ENCODE measurements at regions not wholly inside any gene's neighbourhood (a gene's known extent, or its start where the extent isn't known, plus 50 kb on each side); places are given as distances from the start of the nearest gene placed in this dataset.
"Not testable (repeated sequence)": the region's sequence is repeated elsewhere in the genome, so short reads cannot be mapped to it uniquely, and the experiment has no call there.

DNA sequence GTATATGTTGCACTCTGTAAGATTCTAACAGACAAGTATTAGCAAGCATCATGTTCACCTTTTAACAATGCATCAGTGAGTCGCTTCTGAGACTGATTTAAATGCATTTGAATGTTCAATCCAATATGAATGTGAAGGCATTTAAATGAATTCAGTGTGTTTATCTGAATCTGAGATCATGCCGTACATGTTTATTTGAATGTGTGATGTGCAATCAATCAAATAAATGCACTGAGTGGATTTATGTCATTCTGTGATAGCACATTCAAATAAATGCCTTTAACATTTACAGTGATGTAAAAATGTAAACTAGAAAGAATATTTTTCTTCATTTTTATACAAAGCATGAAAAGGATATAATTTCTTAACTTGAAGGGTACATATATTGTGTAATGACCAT is 1063.5 kb upstream of the NUDT12 start:
- FAIRE-seq, result no peak

- FAIRE-seq, result no peak
These were observed 1049.4 kb upstream of the NUDT12 start for GRCh38 chr5:104612005-104612404.

- FAIRE-seq, result no peak
These were observed 1048.7 kb upstream of the NUDT12 start for GRCh38 chr5:104611135-104611767.

DNA sequence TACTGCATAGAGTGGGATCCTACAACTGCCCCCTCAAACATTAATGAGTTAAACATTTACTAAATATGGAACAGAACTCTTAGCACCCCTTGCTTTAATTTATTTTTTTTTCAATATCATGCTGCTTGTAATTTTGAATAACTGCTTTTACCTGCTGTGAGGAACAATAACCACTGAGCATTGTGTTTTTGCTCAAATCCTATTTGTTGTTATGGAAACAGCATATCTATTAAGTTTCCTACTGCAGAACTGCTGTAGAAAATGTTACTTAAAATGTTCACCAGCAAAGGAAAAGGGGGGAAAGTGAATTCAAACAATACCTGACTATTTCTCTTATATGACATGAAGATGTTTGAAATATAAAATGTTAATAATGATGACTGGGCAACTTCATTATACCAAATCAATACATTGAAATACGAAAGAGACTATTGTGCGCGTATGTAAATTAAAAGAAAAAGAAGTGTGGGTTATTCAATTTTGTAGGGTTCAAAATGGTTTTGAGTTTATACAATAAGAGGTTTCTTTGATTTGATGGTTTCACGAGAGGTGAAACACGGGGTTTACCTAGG is 1043.8 kb upstream of the NUDT12 start:
- FAIRE-seq, result no peak

- FAIRE-seq, result no peak
These were observed 1037.1 kb upstream of the NUDT12 start for GRCh38 chr5:104599726-104600125.

DNA sequence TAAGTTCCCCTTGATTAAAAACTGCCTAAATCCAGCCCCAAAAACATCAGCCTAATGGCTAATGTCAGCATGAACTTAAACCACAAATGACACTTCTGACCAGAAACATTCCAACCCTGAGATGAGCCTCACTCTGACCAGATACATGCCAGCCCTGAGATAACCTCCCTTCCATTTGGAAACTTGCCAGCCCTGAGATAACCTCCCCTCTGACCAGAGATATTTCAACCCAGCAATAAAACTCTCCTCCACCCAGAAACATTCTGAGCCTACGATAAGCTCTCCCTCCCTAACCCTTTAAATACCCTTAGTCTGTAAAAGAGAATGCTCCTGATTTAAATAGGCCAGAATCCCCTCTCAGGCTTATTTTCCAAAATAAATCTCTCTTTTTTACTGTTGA is 1035.7 kb upstream of the NUDT12 start:
- FAIRE-seq, result no peak

DNA sequence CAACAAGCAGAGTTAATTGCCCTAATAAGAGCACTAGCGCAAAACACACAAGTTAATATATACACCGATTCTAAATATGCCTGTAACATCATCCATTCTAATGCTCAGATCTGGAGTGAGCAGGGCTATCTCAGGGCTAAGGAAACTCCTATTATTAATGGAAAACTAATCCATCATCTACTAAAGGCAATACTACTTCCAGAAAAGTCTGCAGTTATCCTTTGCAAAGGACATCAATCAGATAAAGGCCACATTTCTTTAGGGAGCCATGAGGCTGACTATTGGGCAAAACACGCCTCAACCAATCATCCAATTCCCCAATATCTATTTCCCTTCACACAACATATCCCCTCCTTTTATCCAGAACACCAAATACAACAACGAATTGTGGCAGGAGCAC is 1032.3 kb upstream of the NUDT12 start:
- FAIRE-seq, result no peak

GRCh38 chr5:104576677-104577076 is 1014.1 kb upstream of the NUDT12 start:
- no peak for FAIRE-seq

DNA sequence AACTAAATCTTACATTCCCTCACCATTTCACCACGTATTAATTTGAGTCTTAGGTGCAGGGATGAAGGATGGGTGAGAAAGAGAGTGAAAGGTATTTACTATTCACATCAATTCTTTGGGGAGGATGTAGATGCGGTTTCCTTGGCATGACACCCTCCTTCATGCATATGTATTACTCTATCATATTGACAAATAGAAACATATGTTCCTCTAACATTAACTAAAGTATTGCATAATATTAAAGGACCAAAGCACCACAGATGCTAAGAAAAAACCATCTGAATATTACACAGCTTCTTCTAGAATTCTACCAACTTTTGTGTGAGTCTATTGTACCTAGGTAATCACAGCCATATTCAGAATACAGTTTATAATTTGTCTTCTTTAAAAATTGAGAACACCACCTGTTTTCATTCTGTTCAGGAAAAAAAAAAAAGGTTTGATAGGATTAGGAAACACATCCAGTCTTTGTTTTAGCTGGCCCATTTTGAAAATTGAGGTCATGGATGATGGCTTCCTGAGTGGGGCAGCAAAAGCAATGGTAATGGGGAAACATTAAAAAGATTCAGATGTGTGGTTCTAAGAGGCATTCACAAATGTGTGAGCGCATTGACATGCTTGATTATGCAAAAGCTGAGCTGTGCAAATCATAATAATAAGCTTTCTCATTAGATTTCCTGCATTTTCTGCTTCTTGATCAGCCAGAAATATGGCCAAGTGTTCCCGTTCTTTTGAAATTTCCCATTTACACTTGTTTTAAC is 1011.5 kb upstream of the NUDT12 start:
- FAIRE-seq, result no peak

DNA sequence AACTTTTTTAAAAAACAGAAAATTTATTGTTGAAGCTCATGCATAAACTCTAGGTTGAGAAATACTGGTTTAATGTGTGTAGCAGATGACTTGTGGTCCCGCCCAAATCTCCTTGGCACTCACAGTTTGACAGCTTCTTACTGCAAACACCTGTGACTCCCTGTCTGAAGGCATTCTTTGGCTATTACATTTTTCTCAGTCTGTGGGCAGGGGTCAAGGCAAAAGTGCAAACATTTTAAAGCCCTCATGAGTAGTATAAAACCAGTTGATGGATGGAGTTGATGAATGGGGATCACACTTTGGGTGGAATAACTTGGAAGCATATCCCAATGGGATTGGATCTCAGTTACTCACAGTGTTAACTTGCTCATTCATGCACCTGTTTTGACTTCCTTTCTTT is 1007.0 kb upstream of the NUDT12 start:
- no peak for FAIRE-seq

DNA sequence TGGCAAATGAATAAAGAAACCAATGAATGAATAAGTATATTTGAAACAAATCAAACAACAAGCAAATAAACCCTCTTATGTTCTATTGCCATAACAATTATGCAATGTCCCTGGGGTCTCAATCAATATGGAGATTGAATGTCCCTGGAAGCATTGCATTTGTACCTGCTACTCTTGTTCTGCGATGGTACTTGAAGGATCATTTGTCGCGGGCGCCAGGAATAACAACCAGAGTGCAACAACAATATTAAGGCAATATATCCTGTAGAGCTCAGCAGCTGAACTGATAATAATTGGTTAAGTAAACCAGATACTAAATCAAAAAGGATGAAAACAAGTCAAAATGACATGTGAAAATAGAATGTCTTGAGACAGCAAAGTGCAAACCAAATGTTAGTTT is 1001.9 kb upstream of the NUDT12 start:
- no peak for FAIRE-seq

DNA sequence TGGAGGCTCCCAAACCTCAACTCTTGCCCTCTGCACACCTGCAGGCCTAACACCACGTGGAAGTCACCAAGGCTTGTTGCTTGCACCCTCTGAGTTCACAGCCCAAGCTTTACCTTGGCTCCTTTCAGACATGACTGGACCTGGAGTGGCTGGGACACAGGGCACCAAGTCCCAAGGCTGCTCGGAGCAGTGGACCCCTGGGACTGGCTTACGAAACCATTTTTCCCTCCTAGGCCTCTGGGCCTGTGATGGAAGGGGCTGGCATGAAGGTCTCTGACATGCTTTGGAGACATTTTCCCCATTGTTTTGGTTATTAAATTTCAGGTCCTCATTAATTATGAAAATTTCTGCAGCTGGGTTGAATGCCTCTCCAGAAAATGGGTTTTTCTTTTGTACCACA is 994.4 kb upstream of the NUDT12 start:
- no peak for FAIRE-seq

GRCh38 chr5:104551628-104552027 is 989.0 kb upstream of the NUDT12 start:
- no peak for FAIRE-seq

DNA sequence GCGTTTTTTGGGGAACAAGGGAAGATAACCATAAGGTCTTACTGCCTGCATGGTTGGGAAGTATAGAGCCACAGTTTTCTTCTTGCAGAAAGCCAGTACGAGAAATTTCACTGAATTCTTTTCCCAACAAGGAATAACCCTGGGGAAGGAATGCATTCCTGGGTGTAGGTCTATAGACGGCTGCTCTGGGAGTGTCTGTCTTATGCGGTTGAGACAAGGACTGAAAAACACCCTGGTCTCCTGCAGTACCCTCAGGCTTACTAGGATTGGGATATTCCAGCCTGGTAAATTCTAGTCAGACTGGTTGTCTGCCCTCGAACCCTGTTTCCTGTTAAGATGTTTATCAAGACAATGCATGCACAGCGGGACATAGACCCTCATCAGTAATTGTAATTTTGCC is 984.3 kb upstream of the NUDT12 start:
- FAIRE-seq, result not testable (repeated sequence)

DNA sequence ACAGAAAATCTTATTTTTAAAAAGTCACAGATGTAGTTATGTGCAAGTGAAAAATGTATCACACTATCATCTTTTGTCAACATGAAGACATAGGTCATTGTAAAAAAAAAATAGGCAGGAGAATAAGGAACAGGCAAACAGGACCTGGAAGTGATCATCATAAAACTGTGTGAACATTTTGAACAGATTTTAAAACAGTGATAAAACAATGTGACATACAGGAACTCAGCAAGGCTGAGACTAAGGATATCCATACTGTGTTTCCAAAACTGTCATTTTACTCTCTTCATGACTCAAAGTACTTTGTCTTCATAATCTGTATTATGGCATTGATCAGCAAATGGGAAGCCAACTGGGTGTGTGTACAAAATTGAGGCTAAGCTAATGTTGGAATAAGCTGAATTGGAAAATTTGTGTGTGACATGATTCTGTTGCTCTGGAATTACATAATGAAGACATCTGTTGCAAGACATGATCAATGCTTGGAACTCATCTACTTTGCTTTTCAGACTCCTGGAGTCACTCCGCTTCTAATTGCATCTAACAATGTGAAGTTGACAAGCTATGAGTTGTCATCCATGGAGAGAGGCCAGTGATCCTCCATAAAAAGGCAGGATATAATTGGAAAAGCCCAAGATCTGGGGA is 978.7 kb upstream of the NUDT12 start:
- no peak for FAIRE-seq

GRCh38 chr5:104540448-104540847 is 977.9 kb upstream of the NUDT12 start:
- FAIRE-seq, result no peak

GRCh38 chr5:104539618-104540350 is 977.2 kb upstream of the NUDT12 start:
- no peak for FAIRE-seq

GRCh38 chr5:104538734-104539133 is 976.1 kb upstream of the NUDT12 start:
- FAIRE-seq, result no peak

DNA sequence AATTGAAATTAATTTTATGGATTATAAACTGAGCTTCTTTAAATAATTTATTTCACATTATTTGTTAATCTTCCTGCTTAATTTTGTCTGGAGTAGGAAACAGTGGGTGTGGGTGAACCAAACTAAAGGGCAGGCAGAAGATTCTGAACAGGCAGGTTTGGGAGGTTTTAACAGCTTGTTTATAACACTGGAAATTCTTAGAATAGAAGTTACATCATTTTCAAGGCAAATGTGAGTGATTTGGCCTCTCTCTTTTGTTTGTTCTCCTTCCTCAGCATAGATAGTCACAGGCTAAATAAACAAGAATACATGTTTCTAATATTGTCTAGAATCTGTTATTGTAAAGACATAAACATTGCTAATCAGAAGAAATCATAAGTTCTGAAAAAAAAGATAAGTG is 970.9 kb upstream of the NUDT12 start:
- FAIRE-seq, result no peak

GRCh38 chr5:104526866-104527265 is 964.3 kb upstream of the NUDT12 start:
- no peak for FAIRE-seq

DNA sequence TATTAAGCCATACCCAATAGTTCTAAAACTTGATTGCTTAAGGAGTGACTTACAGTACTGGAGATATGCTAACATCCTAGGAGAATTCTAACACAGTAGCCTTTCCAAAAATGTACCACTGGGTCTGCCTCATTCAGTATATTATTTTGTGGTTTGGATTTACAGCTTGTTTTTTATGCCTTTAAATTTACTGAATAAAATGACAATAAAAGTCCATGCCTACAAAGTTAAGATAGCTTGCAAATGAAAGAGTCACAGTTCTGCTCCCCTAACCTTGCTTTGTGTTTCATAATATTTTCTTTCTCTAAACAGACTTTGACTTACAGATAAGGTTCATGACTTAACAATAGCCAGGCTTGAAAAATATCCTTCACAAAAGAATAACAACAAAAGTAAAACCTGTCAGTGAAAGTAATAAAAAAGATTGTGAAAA is 951.1 kb upstream of the NUDT12 start:
- no peak for FAIRE-seq

GRCh38 chr5:104513121-104513602 is 950.6 kb upstream of the NUDT12 start:
- FAIRE-seq, result no peak

All from colon (tissue), 2 donors.